ENCODE measurements at regions not wholly inside any gene's neighbourhood (a gene's known extent, or its start where the extent isn't known, plus 50 kb on each side); places are given as distances from the start of the nearest gene placed in this dataset.

DNA sequence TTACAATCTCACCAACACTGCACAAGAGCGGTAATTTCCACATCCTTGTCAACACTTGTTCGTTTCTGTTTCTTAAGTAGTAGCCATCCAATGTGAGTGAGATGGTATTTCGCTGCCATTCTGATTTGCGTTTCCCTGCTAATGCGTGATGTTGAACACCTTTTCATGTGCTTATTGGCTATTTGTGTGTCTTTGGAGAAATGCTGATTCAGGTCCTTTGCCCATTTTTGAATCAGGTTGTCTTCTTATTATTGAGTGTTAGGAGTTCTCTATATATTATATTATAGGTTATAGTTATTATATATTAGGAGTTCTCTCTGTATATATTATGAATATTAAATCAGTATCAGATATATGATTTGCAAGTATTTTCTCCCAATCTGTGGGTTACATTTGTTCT is 59.9 kb upstream of the IRX4 start:
- Histone ChIP-seq H3K27me3 (ENCODE audit: insufficient read depth, low read length) (peaks cover 24% of the 10 kb centered on the region; the same call in 1 of the 2 replicates), H3K9ac (ENCODE audit: low read length) (no peak overlapping the region), H3K4me1 (ENCODE audit: control insufficient read depth in 1 of 2, insufficient read depth in 2 of 2, low read length in 2 of 2) (peaks cover 0 to 12% of the 10 kb centered on the region in 2 experiments; a peak in 2 of 4 replicates), H3K4me2 (ENCODE audit: low read length) (no peak overlapping the region), H4K20me1 (ENCODE audit: insufficient read depth) (no peaks in the 10 kb centered on the region), H3K27ac (ENCODE audit: low read depth, low read length) (no peak overlapping the region), H3K4me3 (replicated peaks in 1 of 2; ENCODE audit: low read depth in 1 of 2, low read length in 2 of 2) (no peak overlapping the region), H3K9me3 (ENCODE audit: control insufficient read depth in 1 of 2, insufficient read depth in 1 of 2, low read depth in 1 of 2, low read length in 2 of 2) (no peaks in the 10 kb centered on the region), H2AFZ (ENCODE audit: low read depth, low read length, poor library complexity, severe bottlenecking) (no peak overlapping the region), H3K9me2 (ENCODE audit: insufficient read depth) (no peaks in the 10 kb centered on the region), H3K36me3 (ENCODE audit: control insufficient read depth in 1 of 2, insufficient read depth in 2 of 2, low read length in 2 of 2) (no peaks in the 10 kb centered on the region), H3K79me2 (ENCODE audit: insufficient read depth, low read length) (no peaks in the 10 kb centered on the region)
- DNase-seq (ENCODE audit: low read depth, low spot score), result no peak
- CTCF ChIA-PET, result no interaction called here
- ATAC-seq, result no peak
- intact Hi-C loops (cut with micrococcal nuclease), result no loop called here
- no TSS peak for BruUV-seq (replicated peaks)
- TF ChIP-seq FOSL1 (IDR thresholded peaks at IDR 0.05; ENCODE audit: low read depth) (no peak), TCF7L2 (IDR thresholded peaks at IDR 0.05; ENCODE audit: borderline replicate concordance, extremely low read depth, insufficient read depth, insufficient read length) (no peak), ZFX (IDR thresholded peaks at IDR 0.05) (no peak)
- TF ChIP-seq, protein P1, sequence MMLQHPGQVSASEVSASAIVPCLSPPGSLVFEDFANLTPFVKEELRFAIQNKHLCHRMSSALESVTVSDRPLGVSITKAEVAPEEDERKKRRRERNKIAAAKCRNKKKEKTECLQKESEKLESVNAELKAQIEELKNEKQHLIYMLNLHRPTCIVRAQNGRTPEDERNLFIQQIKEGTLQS (IDR thresholded peaks at IDR 0.05), result no peak
- RAD21 ChIA-PET (ENCODE audit: low non-redundant PET in 1 of 2, low total read pairs in 2 of 2, uncharacterized antibody in 2 of 2, unreplicated experiment in 2 of 2), result no interaction called here
- POLR2A ChIA-PET, result no interaction called here

DNA sequence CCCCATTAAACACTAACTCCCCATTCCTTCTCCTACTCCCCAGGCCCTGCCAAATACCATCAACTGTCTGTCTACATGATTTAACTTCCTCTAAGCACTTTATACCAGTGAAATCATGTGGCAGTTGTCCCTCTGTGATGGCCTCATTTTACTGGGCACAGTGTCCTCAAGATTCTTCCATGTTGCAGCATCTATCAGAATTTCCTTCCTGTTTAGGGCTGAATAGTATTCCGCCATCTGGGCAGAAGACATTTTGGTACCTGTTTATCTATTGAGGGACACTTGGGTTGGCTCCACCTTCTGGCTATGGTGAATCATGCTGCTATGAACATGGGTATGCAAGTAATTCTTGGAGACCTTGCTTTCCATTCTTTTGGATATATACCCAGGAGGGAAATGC is 59.4 kb upstream of the IRX4 start:
- Histone ChIP-seq H2AFZ (ENCODE audit: low read depth, low read length, poor library complexity, severe bottlenecking) (no peak overlapping the region), H3K9ac (ENCODE audit: low read length) (no peak overlapping the region), H3K36me3 (ENCODE audit: control insufficient read depth in 1 of 2, insufficient read depth in 2 of 2, low read length in 2 of 2) (no peaks in the 10 kb centered on the region), H3K27ac (ENCODE audit: low read depth, low read length) (no peak overlapping the region), H3K79me2 (ENCODE audit: insufficient read depth, low read length) (no peaks in the 10 kb centered on the region), H3K9me3 (ENCODE audit: control insufficient read depth in 1 of 2, insufficient read depth in 1 of 2, low read depth in 1 of 2, low read length in 2 of 2) (no peaks in the 10 kb centered on the region), H3K4me1 (ENCODE audit: control insufficient read depth in 1 of 2, insufficient read depth in 2 of 2, low read length in 2 of 2) (peaks cover 1 to 16% of the 10 kb centered on the region in 2 experiments; a peak in 3 of 4 replicates), H3K9me2 (ENCODE audit: insufficient read depth) (no peaks in the 10 kb centered on the region), H4K20me1 (ENCODE audit: insufficient read depth) (no peaks in the 10 kb centered on the region), H3K4me3 (replicated peaks in 1 of 2; ENCODE audit: low read depth in 1 of 2, low read length in 2 of 2) (no peak overlapping the region), H3K27me3 (ENCODE audit: insufficient read depth, low read length) (peaks cover 23% of the 10 kb centered on the region; the same call in 1 of the 2 replicates), H3K4me2 (ENCODE audit: low read length) (no peak overlapping the region)
- POLR2A ChIA-PET, result no interaction called here
- TF ChIP-seq, protein P2, sequence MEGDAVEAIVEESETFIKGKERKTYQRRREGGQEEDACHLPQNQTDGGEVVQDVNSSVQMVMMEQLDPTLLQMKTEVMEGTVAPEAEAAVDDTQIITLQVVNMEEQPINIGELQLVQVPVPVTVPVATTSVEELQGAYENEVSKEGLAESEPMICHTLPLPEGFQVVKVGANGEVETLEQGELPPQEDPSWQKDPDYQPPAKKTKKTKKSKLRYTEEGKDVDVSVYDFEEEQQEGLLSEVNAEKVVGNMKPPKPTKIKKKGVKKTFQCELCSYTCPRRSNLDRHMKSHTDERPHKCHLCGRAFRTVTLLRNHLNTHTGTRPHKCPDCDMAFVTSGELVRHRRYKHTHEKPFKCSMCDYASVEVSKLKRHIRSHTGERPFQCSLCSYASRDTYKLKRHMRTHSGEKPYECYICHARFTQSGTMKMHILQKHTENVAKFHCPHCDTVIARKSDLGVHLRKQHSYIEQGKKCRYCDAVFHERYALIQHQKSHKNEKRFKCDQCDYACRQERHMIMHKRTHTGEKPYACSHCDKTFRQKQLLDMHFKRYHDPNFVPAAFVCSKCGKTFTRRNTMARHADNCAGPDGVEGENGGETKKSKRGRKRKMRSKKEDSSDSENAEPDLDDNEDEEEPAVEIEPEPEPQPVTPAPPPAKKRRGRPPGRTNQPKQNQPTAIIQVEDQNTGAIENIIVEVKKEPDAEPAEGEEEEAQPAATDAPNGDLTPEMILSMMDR (IDR thresholded peaks at IDR 0.05 in 2 of 3, conservative IDR thresholded peaks at IDR 0.05 in 1 of 3; ENCODE audit: borderline replicate concordance in 1 of 3, insufficient read depth in 1 of 3, low read depth in 2 of 3, low read length in 2 of 3), result 0 out of 6 replicates have a peak, but pooled peaks of 1 of the 3 experiments have one; percentile 8
- peak; percentile 12 for TF ChIP-seq YY1 (IDR thresholded peaks at IDR 0.05; ENCODE audit: extremely low read depth, insufficient replicate concordance, low read depth, low read length)
- TF ChIP-seq, protein P1 (IDR thresholded peaks at IDR 0.05), result no peak
- TF ChIP-seq ZFX (IDR thresholded peaks at IDR 0.05), result no peak
- TF ChIP-seq RAD21 (IDR thresholded peaks at IDR 0.05; ENCODE audit: low read depth), result peak; percentile 30
- BruUV-seq (replicated peaks), result no TSS peak
- intact Hi-C loops (cut with micrococcal nuclease), result no loop called here
- ATAC-seq (peak; percentile 55; the same call in 1 of the 2 replicates), DNase-seq (ENCODE audit: low read depth, low spot score) (no peak)
- CTCF ChIA-PET, result no interaction called here
- RAD21 ChIA-PET (ENCODE audit: low non-redundant PET in 1 of 2, low total read pairs in 2 of 2, uncharacterized antibody in 2 of 2, unreplicated experiment in 2 of 2), result no interaction called here

All from HCT116 (cell line).